ENCODE measurements at regions not wholly inside any gene's neighbourhood (a gene's known extent, or its start where the extent isn't known, plus 50 kb on each side); places are given as distances from the start of the nearest gene placed in this dataset.

DNA sequence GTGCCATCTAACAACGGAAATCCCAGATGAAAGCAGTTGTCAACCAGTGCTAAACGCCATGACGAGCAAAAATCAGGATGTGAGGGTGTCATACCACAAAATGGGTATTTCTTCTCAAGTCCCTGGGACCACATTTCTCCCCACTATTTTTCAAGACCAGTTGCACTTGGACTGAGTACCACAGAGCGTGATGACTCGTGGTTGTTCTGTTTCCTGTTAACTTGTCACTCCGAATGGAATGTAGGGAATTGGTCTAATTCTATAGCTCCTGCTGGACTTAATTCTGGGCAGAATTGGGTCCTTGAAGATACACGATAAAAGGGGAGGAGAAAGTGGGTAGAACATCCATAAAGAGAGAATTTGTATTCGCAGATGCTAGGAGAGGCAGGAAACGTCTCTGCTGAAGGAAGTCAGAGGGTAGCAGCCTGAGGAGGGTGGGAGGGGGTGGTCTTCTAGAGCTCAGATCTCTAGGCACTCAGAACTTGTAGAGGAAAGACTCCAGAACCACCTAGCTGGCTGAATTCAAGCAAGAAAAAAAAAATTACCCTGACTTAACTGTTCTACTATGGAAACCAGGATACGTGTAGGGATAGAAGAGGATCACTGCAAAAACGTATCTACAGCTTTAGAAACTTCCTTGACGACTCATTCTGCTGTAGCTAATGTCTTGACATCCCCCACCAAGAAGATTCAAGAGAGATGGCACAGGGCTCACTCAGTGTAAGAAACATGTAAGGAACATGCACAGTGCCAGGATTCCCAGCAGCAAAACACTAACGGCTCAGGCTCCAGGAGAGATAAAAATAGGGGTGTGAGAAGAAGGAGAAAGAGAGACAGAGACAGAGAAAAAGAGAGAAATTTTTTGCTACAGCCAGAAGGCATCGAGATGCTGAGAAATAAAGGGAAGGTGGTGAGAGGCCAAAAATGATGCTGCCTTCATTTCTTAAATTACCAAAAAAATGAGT is 494.7 kb downstream of the CD83 start:
- TF ChIP-seq CTCF (IDR thresholded peaks at IDR 0.05) (no peak), POLR2A (IDR thresholded peaks at IDR 0.05) (no peak)
